SK-N-MC (cell line): ENCODE measurements at regions not wholly inside any gene's neighbourhood (a gene's known extent, or its start where the extent isn't known, plus 50 kb on each side); places are given as distances from the start of the nearest gene placed in this dataset.

Source experiments
- EZH2 ChIP-seq: fragments of 200-600 bp; sonication (generic); IDR thresholded peaks from one replicate; pipeline ENCODE4 v1.6.1; 2017; ENCODE audit warnings: antibody characterized with exemption
- FOXP2 ChIP-seq: optimal IDR thresholded peaks from 2 replicates; pipeline ENCODE3; 2011; ENCODE audit warnings: mild to moderate bottlenecking, moderate library complexity; ENCODE audit not compliant: insufficient read depth; ENCODE audit errors: extremely low read length, control extremely low read depth
- POLR2AphosphoS5 ChIP-seq: IDR thresholded peaks from 2 replicates; pipeline ENCODE4 v1.6.1; 2012; ENCODE audit warnings: mild to moderate bottlenecking, low read depth, low read length, borderline replicate concordance

GRCh38 chr12:72925716-72926115, 653.5 kb downstream of the TRHDE start:
- TF ChIP-seq POLR2AphosphoS5 (no peak), EZH2 (no peak), FOXP2 (no peak)
